AG04450 (cell line): ENCODE measurements at regions not wholly inside any gene's neighbourhood (a gene's known extent, or its start where the extent isn't known, plus 50 kb on each side); places are given as distances from the start of the nearest gene placed in this dataset.
A peak's percentile ranks its signal among the peaks of the same experiment; 100 is the strongest.

Experiments used
- CTCF ChIA-PET: fragments of 300-600, 350-600 bp; formaldehyde crosslinking; extraction: SDS; loops from one replicate; lab custom pipeline; 2022; ENCODE audit warnings: antibody characterized with exemption, inconsistent platforms; lab: Charles Lee
- POLR2A ChIA-PET: fragments of 350-600 bp; formaldehyde crosslinking; extraction: SDS; loops from one replicate; lab custom pipeline; 2021; ENCODE audit warnings: antibody characterized with exemption, inconsistent platforms; lab: Yijun Ruan, JAX
- DNase-seq: peaks from one replicate; pipeline ENCODE4 v3.0.0-alpha.2; 2011; ENCODE audit warnings: low read depth, low spot score
- H3K27ac ChIP-seq: one replicate; pipeline ENCODE4 v1.5.1; 2012; ENCODE audit warnings: low read depth, low read length, control low read depth
- H3K27me3 ChIP-seq: one replicate; pipeline ENCODE4 v1.6.0; 2012; ENCODE audit warnings: low read length; ENCODE audit not compliant: control insufficient read depth, insufficient read depth
- H3K4me3 ChIP-seq: 2 replicates; pipeline ENCODE4 v1.5.1; 2011; ENCODE audit warnings: mild to moderate bottlenecking, low read depth, low read length, control low read depth
- H3K9me3 ChIP-seq: 2 replicates; pipeline ENCODE4 v1.5.1; 2012; ENCODE audit warnings: low read length; ENCODE audit not compliant: control insufficient read depth, insufficient read depth
- CTCF ChIP-seq: IDR thresholded peaks from 2 replicates; pipeline ENCODE4 v1.5.1; 2011; ENCODE audit warnings: low read depth, low read length, control low read depth, inconsistent platforms

DNA sequence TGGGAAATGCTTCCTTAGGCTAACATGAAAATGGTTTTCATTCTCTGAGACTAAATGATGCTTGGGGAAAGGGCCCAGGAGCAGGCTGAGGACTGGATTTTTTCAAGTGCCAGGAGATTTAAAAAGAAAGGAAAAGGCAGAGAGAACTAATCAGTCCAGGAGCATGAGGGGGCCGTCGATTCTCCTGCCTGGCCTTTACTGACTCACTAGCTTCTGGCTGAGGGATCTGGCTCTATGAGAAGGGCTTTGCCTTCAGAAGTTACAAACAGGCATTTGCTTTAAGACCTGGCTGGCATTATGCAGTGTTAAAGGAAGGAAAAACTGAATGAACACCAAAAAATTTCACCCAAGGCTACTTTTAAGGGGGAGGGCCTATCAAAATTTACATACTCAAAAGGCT is 359.2 kb downstream of the PBX1 start:
- H3K9me3 ChIP-seq = no peaks in the 10 kb centered on the region
- H3K4me3 ChIP-seq = no peak overlapping the region
- CTCF ChIA-PET = no interaction called here
- POLR2A ChIA-PET = no interaction called here
- no peak for DNase-seq
- no peak overlapping the region for H3K27ac ChIP-seq
- no peaks in the 10 kb centered on the region for H3K27me3 ChIP-seq
- TF ChIP-seq CTCF = no peak

GRCh38 chr1:164914208-164914607 is 355.2 kb downstream of the PBX1 start:
- H3K27ac ChIP-seq = no peak overlapping the region
- ChIA-PET CTCF (no interaction called here), POLR2A (no interaction called here)
- no peaks in the 10 kb centered on the region for H3K27me3 ChIP-seq
- peak; percentile 23 for DNase-seq
- no peak overlapping the region for H3K4me3 ChIP-seq
- no peaks in the 10 kb centered on the region for H3K9me3 ChIP-seq
- peak; percentile 53 for TF ChIP-seq CTCF

DNA sequence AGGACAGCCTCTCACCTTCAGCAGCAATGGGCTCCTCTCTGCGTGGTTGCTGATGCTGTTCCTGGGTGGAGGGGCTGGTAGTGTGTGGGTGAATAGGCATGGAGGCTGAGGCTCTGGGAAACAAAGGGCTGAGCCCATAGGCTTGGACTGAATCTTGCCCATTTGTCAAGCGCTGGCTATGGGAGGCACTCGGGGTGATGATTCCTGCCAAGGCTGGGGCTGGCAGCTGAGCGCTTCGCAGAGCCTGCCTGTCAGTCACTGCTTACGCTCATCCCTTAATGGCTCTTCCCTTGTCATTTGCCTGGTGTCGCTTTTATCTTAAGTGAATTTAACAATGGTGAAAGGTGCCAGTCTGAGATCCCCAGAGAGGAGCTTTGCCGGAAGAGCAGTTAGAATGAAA is 353.3 kb downstream of the PBX1 start:
- Histone ChIP-seq H3K9me3 (no peaks in the 10 kb centered on the region), H3K27ac (no peak overlapping the region), H3K4me3 (no peak overlapping the region), H3K27me3 (no peaks in the 10 kb centered on the region)
- DNase-seq = no peak
- CTCF ChIA-PET = interaction anchor here (0.7 kb wide), 1 partner anchor 93 kb away, joined by 6 read pairs; no protein-coding TSS in a partner anchor
- POLR2A ChIA-PET = no interaction called here
- no peak for TF ChIP-seq CTCF

- CTCF ChIA-PET = no interaction called here
- TF ChIP-seq CTCF = no peak
- Histone ChIP-seq H3K27me3 (no peaks in the 10 kb centered on the region), H3K9me3 (no peaks in the 10 kb centered on the region), H3K4me3 (no peak overlapping the region), H3K27ac (no peak overlapping the region)
- DNase-seq = no peak
- POLR2A ChIA-PET = no interaction called here
These were observed 351.7 kb downstream of the PBX1 start for GRCh38 chr1:164910671-164911070.

- H3K4me3 ChIP-seq = no peak overlapping the region
- no peak overlapping the region for H3K27ac ChIP-seq
- TF ChIP-seq CTCF = no peak
- H3K27me3 ChIP-seq = no peaks in the 10 kb centered on the region
- ChIA-PET CTCF (no interaction called here), POLR2A (no interaction called here)
- H3K9me3 ChIP-seq = no peaks in the 10 kb centered on the region
- no peak for DNase-seq
These were observed 348.7 kb downstream of the PBX1 start for GRCh38 chr1:164907666-164908065.
